Germinal center (tissue), 1 donor: ENCODE measurements at regions not wholly inside any gene's neighbourhood (a gene's known extent, or its start where the extent isn't known, plus 50 kb on each side); places are given as distances from the start of the nearest gene placed in this dataset.
"Not testable (repeated sequence)": the region's sequence is repeated elsewhere in the genome, so short reads cannot be mapped to it uniquely, and the experiment has no call there.

Experiments
- DNase-seq: peaks from one replicate; pipeline ENCODE4 v3.0.0; 2012; ENCODE audit warnings: mixed read lengths, low spot score

GRCh38 chr1:120465900-120466299, 51.1 kb downstream of the NBPF8 start:
- DNase-seq = not testable (repeated sequence)

DNA sequence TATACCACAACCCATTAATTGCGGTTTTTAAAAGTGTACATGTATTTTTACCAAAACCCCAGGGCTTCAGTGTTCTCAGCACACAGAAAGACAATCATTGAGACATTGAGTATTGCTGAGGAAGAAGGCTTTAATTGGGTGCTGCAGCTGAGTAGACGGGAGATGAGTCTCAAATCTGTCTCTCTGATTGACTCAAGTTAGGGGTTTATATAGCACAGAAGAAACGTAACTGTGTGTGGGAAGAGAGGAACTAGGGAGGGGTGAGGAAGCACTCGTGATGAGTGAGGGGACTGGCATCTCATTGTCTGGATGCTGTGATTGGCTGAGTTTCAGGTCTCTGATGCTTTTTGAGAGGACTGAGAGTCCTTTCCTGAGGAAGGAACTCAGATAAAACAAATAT, 62.8 kb downstream of the NBPF8 start:
- not testable (repeated sequence) for DNase-seq

DNA sequence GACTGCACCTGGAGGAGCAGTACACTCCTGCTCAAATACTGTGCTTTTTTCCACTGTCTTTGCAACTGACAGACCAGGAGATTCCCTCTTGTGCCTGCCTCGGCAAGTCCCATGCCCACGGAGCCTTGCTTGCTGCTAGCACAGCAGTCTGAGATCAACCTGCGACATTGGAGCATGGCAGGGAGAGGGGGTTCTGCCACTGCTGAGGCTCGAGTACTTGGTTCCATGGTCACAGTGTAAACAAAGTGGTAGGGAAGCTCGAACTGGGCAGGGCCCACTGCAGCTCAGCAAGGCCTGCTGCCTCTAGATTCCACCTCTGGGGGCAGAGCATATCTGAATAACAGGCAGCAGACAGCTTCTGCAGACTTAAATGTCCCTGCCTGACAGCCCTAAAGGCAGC, 63.6 kb downstream of the NBPF8 start:
- DNase-seq = not testable (repeated sequence)

GRCh38 chr1:120487542-120487941, 72.7 kb downstream of the NBPF8 start:
- not testable (repeated sequence) for DNase-seq

DNA sequence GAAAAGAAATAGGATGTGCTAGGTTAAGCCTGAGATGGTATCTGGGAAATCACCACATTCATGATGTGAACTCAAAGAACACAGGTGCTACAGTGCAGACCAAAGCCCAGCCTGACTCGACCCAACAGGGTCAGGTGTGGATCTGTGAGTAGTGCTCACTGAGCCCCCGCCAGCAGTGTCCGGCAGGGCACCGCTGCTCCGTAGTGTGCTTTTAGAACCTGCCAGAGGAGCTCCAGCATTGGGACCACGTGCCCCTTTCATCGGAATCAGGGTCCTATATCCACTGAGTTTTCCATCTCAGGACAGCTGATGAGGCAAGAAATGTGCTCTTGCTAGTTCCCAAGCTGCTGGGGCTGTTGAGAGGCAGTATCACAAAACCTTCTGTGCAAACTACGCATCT, 74.4 kb downstream of the NBPF8 start:
- not testable (repeated sequence) for DNase-seq

DNA sequence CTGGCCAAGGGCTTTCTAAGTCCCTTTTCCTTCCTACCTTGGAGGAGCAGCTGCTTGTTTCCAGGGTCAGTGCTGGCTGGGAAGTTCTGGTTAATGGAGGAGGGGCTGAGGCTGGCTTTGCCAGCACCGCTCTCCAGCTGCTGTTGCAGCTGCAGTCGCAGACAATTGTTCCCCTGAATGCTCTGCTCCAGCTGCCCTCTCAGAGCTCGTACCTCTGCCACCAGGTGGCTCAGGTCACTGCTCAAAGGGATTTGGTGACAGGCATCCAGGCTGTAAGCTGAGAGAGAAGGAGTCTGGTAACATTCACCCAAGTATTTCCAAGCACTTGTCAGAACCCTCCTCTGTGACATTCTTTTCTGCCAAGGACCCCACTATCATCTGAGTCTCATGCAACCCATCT, 82.3 kb downstream of the NBPF8 start:
- DNase-seq = not testable (repeated sequence)

- not testable (repeated sequence) for DNase-seq
Measured at GRCh38 chr1:120503284-120503683, 88.4 kb downstream of the NBPF8 start.

GRCh38 chr1:120506352-120506751, 91.5 kb downstream of the NBPF8 start:
- not testable (repeated sequence) for DNase-seq

DNA sequence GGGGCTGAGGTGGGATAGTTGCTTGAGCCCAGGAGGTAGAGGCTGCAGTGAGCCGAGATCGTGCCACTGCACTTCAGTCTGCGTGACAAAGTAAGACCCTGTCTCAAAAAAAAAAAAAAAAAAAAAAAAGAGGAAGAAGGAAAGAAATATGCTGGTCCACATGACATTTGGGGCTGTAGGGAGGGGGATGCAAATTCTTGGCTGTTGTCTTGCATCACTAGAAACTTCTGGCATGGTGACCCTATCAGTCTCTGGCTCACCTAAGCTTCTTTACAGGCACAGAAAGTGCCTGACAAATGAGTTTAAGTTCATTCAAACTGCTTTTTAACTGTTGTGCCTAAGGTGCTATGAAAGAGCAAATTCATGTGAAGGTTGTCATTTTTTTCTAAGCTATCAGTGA, 93.5 kb downstream of the NBPF8 start:
- DNase-seq = not testable (repeated sequence)

GRCh38 chr1:120509258-120509657, 94.4 kb downstream of the NBPF8 start:
- not testable (repeated sequence) for DNase-seq

- not testable (repeated sequence) for DNase-seq
Measured at GRCh38 chr1:120513099-120513498, 98.3 kb downstream of the NBPF8 start.

- DNase-seq = not testable (repeated sequence)
Measured at GRCh38 chr1:120513531-120513930, 98.7 kb downstream of the NBPF8 start.

- DNase-seq = not testable (repeated sequence)
Measured at GRCh38 chr1:120519196-120519595, 104.4 kb downstream of the NBPF8 start.

- DNase-seq = not testable (repeated sequence)
Measured at GRCh38 chr1:120524416-120524815, 109.6 kb downstream of the NBPF8 start.

DNA sequence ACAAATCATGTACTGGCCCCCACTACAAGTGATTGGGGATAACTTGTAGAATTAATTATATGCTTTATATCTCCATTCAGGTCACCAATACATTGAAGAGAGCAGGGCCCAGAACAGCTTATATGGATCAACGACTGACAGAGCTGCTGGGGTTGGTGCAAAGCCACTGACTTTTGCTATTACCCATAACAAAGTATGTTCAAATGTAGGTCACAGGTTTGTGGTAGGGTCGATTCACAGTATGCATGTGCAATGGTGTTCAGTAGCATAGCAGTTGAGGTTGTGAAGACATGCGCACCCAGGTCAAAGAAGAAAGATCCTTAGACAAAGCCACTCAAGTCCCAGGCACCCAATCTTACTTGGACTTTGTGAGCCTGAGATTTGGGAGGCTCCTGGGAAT, 110.6 kb downstream of the NBPF8 start:
- not testable (repeated sequence) for DNase-seq

DNA sequence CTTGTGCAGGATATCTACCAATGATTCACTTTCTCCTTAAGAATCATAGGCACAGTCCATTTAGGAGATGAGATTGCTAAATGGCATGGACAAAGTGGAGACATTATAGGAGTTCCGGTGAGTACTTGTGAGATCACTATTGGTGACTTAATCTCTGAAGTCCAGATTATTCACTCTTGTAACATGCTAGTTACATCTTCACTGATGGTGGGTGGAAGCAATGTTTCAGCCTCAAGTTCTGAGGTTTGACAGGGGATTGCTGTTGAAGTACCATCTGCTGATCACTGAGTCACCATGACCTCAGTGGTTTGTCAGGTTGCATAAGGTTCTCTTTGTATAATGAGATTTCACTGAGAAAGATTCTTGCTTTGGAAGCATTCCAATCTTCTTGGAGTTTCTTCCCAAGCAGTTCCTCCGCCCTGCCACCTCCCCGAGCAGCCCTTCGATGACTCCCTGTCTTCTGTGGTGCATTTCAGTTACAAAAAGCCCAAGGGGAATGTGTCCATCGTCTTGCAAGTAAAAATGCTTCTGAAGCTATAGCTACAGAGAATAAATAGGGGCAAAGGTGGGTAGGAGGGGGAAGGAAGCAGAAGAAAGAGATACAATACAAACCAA, 114.7 kb downstream of the NBPF8 start:
- not testable (repeated sequence) for DNase-seq

DNA sequence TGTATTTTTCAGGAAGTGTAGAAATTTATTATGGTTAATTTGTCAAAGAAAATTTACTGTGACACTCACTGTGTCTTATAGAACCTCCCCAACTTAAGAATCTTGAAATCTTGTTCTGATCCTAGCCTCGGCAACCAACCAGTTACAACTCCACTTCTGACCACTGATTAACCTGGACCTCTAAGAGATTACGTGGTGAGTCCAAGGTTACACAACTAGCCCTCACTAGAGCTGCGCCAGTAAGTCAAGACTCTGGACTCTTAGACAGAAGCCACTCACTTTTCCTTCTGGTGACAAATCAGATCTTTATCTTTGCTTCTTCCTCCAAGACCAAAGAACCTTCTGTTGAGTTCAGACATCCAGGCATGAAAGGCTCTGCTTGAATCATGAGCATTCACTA, 116.6 kb downstream of the NBPF8 start:
- DNase-seq = not testable (repeated sequence)

DNA sequence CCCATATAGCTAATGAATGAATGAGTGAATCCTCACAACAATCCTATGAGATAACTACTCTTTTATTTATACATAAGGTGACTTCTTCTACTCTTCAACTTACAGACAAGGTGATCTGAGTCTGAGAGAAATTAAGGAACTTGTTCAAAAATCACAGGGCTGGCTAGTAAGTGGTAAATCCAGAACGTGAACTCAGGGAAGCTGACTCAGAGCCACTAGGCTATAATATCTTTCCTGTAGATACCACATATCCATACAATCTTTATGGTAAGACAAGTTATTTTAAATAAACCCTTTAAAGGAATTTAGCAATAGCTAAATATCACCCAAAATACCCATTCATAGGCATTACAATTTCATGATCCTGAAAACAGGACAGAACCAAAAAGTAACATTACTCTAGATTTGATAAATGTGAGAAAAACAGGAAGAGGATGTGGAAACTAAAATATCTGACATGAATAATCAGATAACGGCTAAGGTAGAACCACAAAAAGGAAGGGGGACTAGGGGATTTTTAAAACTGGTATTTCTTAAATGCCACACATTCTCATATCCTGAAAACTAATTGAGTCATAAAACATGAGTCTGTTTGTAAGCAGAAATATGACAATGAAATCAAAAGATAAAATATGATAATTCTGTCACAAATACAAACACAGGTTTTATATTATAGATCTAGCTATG, 119.7 kb downstream of the NBPF8 start:
- DNase-seq = not testable (repeated sequence)

DNA sequence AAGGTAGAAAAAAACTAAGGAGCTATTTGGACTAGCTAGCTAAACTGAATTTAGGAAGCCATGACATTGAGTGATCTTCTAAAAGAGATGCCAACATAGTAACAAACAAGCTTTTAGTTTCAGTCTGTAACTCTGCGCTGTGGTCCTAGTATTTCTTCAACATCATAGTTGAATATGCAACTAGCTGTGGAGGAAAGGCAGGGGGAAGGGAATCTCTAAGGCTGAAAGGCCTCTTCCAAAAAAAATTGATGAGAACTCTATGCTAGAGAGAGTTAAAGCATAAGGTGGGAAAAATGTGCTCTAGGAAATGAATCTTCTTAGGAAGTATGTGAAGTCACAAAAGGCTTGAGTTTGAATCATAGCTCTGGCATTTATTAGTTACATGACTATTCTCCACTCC, 120.2 kb downstream of the NBPF8 start:
- not testable (repeated sequence) for DNase-seq

DNA sequence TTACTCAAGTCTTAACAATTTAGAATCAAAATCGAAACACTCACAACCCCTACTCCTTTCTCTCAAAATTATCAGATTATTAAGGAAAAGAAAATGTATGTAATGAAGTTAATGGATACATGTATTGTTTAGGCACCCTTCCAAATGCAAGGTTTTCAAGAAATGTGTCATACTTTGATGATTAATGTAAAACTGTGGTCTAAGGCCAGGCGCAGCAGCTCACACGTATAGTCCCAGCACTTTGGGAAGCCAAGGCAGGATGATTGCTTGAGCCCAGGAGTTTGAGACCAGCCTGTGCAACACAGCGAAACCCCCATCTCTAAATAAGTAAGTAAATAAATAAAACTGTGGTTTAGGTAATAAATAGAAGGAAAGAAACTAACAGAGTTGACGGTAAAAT, 126.6 kb downstream of the NBPF8 start:
- not testable (repeated sequence) for DNase-seq

GRCh38 chr1:120542365-120542764, 127.5 kb downstream of the NBPF8 start:
- DNase-seq = not testable (repeated sequence)

- not testable (repeated sequence) for DNase-seq
Measured at GRCh38 chr1:120542940-120543339, 128.1 kb downstream of the NBPF8 start.

DNA sequence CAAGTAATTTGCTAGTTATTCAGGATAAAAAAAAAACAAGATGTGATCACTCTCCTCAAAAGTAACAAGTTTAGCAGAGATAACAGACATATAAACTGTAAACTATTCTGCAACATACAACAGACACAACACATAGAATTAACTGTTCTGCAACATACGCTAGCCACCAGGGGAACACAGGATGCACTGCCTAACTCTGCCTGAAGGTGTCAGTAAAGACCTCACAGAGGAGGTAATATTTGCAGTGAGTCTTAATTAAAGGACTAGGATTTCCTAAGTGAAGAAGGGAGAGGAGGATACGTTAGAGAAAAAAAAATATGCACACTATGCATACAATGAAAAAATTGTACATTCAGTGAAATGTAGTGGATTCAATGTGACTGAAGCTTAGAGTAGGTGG, 129.6 kb downstream of the NBPF8 start:
- not testable (repeated sequence) for DNase-seq

- DNase-seq = not testable (repeated sequence)
Measured at GRCh38 chr1:120550335-120550734, 135.5 kb downstream of the NBPF8 start.
